DOHH2 (cell line): ENCODE measurements at regions not wholly inside any gene's neighbourhood (a gene's known extent, or its start where the extent isn't known, plus 50 kb on each side); places are given as distances from the start of the nearest gene placed in this dataset.

Experiments
- EZH2phosphoT487 ChIP-seq: fragments of 200-600 bp; sonication (generic); IDR thresholded peaks from 2 replicates; pipeline ENCODE4 v1.6.1; 2017; ENCODE audit warnings: borderline replicate concordance, mild to moderate bottlenecking, antibody characterized with exemption, low read length, moderate library complexity, mixed read lengths
- TF ChIP-seq, protein P1 (sequence below): fragments of 200-600 bp; sonication (generic); IDR thresholded peaks from one replicate; pipeline ENCODE4 v1.5.1; 2014; ENCODE audit warnings: antibody characterized with exemption, mild to moderate bottlenecking, low read depth, low read length; ENCODE audit not compliant: poor library complexity, severe bottlenecking

DNA sequence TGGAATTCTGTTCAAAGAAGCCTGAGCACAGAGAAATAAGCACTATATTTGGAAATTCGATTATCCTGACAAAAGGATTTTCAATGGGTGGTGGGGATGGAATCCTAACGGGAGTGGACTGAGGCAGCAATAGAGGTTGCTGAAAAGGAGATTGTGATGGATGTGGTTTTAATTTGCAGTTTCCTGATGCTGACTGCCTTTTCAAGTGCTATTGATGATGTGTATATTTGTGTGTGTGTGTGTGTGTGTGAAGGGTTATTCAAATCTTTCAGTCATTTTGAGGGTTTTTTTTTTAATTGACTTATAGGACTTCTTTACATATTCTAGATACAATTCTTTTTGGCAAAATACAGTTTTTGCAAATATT is 614.5 kb downstream of the HINT1 start:
- TF ChIP-seq, protein P1, sequence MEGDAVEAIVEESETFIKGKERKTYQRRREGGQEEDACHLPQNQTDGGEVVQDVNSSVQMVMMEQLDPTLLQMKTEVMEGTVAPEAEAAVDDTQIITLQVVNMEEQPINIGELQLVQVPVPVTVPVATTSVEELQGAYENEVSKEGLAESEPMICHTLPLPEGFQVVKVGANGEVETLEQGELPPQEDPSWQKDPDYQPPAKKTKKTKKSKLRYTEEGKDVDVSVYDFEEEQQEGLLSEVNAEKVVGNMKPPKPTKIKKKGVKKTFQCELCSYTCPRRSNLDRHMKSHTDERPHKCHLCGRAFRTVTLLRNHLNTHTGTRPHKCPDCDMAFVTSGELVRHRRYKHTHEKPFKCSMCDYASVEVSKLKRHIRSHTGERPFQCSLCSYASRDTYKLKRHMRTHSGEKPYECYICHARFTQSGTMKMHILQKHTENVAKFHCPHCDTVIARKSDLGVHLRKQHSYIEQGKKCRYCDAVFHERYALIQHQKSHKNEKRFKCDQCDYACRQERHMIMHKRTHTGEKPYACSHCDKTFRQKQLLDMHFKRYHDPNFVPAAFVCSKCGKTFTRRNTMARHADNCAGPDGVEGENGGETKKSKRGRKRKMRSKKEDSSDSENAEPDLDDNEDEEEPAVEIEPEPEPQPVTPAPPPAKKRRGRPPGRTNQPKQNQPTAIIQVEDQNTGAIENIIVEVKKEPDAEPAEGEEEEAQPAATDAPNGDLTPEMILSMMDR, result no peak
- TF ChIP-seq EZH2phosphoT487, result no peak
